ENCODE measurements at regions not wholly inside any gene's neighbourhood (a gene's known extent, or its start where the extent isn't known, plus 50 kb on each side); places are given as distances from the start of the nearest gene placed in this dataset.

DNA sequence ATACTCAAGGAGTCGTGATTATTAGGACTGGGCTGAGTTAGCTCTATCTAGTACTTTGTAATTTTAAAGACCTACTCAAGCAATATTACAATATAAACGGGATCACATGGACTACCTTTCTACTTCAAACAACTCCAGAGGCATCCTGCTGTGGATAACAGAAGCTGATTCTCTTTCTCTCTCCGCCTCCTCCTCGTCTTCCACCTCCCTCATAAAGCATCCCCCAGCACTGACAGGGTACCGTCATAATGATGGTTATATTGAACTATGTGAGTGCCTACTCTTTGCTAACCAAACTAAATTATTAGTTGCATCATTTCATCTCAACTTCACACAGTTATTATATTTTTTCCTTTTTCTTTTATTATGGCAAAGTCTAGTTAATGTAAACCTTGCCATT is 165.4 kb upstream of the FOXF1 start:
- Histone ChIP-seq H3K79me2 (ENCODE audit: low read length) (no peaks in the 10 kb centered on the region), H3K36me3 (ENCODE audit: low read depth, low read length) (no peaks in the 10 kb centered on the region), H3K4me2 (ENCODE audit: low read length) (no peak overlapping the region), H3K4me3 (ENCODE audit: low read length) (no peak overlapping the region), H3K9ac (ENCODE audit: low read length) (no peak overlapping the region), H2AFZ (ENCODE audit: low read length) (no peak overlapping the region), H3F3A (ENCODE audit: low read length, unreplicated experiment) (no peaks in the 10 kb centered on the region), H3K4me1 (ENCODE audit: insufficient read depth, low read length) (no peaks in the 10 kb centered on the region), H3K9me2 (replicated peaks; ENCODE audit: low read length) (no peaks in the 10 kb centered on the region), H4K20me1 (ENCODE audit: low read length) (no peaks in the 10 kb centered on the region), H3K27me3 (ENCODE audit: low read length) (peaks cover 64% of the 10 kb centered on the region), H3K27ac (ENCODE audit: low read length) (no peak overlapping the region), H3K9me3 (ENCODE audit: low read length) (no peaks in the 10 kb centered on the region)
- ChIA-PET POLR2A (ENCODE audit: unreplicated experiment) (no interaction called here), CTCF (no interaction called here)
- DNase-seq, result no peak
- TF ChIP-seq EZH2 (IDR thresholded peaks at IDR 0.05; ENCODE audit: low read length, unreplicated experiment) (no peak), EZH2phosphoT487 (IDR thresholded peaks at IDR 0.05; ENCODE audit: borderline replicate concordance, low read length) (no peak)
- TF ChIP-seq, protein P1, sequence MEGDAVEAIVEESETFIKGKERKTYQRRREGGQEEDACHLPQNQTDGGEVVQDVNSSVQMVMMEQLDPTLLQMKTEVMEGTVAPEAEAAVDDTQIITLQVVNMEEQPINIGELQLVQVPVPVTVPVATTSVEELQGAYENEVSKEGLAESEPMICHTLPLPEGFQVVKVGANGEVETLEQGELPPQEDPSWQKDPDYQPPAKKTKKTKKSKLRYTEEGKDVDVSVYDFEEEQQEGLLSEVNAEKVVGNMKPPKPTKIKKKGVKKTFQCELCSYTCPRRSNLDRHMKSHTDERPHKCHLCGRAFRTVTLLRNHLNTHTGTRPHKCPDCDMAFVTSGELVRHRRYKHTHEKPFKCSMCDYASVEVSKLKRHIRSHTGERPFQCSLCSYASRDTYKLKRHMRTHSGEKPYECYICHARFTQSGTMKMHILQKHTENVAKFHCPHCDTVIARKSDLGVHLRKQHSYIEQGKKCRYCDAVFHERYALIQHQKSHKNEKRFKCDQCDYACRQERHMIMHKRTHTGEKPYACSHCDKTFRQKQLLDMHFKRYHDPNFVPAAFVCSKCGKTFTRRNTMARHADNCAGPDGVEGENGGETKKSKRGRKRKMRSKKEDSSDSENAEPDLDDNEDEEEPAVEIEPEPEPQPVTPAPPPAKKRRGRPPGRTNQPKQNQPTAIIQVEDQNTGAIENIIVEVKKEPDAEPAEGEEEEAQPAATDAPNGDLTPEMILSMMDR (conservative IDR thresholded peaks at IDR 0.05; ENCODE audit: low read depth, low read length), result no peak
- intact Hi-C loops (cut with micrococcal nuclease), result no loop called here
- no peak for ATAC-seq
- no TSS peak for BruUV-seq (replicated peaks)

DNA sequence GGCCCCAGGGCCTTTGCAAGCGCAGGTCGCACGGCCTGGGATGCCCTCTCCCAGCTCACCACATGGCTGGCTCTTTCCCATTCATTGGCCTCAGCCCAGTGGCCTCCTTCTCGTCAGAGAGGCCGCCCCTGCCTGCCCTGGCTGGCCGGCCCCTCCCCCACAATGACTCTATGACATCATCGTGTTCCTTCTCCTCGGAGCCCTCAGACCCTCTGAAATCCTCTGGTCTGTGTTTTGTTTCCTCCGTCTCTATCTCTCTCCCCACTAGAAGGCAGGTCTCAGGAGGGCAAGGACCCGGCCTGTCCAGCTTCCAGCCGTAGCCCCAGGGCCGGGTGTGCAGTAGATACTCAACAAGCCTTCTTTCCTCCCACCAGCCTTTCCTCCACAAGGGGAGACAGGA is 164.8 kb upstream of the FOXF1 start:
- H3K9me3 ChIP-seq (ENCODE audit: low read length), result no peaks in the 10 kb centered on the region
- no peaks in the 10 kb centered on the region for H3K4me1 ChIP-seq (ENCODE audit: insufficient read depth, low read length)
- BruUV-seq (replicated peaks), result no TSS peak
- ChIA-PET POLR2A (ENCODE audit: unreplicated experiment) (no interaction called here), CTCF (no interaction called here)
- H3K4me3 ChIP-seq (ENCODE audit: low read length), result no peak overlapping the region
- no peaks in the 10 kb centered on the region for H3K79me2 ChIP-seq (ENCODE audit: low read length)
- intact Hi-C loops (cut with micrococcal nuclease), result no loop called here
- no peak overlapping the region for H3K9ac ChIP-seq (ENCODE audit: low read length)
- no peaks in the 10 kb centered on the region for H3K36me3 ChIP-seq (ENCODE audit: low read depth, low read length)
- no peak overlapping the region for H2AFZ ChIP-seq (ENCODE audit: low read length)
- H3K27ac ChIP-seq (ENCODE audit: low read length), result no peak overlapping the region
- no peak overlapping the region for H3K4me2 ChIP-seq (ENCODE audit: low read length)
- no peaks in the 10 kb centered on the region for H3K9me2 ChIP-seq (replicated peaks; ENCODE audit: low read length)
- H4K20me1 ChIP-seq (ENCODE audit: low read length), result no peaks in the 10 kb centered on the region
- DNase-seq (no peak), ATAC-seq (no peak)
- H3K27me3 ChIP-seq (ENCODE audit: low read length), result peaks cover 70% of the 10 kb centered on the region
- TF ChIP-seq EZH2phosphoT487 (IDR thresholded peaks at IDR 0.05; ENCODE audit: borderline replicate concordance, low read length) (no peak), EZH2 (IDR thresholded peaks at IDR 0.05; ENCODE audit: low read length, unreplicated experiment) (no peak)
- TF ChIP-seq, protein P1 (conservative IDR thresholded peaks at IDR 0.05; ENCODE audit: low read depth, low read length), result no peak
- no peaks in the 10 kb centered on the region for H3F3A ChIP-seq (ENCODE audit: low read length, unreplicated experiment)

DNA sequence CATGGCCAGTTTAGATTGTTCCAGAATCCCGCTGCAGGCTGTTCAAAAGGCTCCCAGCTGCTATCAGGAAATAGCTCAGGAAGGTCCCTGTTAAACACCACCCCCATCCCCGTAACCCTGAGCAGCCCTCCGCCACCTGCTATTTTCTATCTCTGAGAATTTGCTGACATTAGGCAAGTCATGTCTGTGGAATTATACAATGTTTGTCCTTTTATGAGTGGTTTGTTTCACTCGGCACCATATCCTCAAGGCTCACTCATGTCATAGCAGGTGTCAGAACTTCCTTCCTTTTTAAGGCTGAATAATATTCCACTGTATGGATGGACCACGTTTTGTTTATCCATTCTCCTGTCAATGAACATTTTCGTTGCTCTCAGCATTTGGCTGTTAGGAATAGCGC is 164.3 kb upstream of the FOXF1 start:
- H3F3A ChIP-seq (ENCODE audit: low read length, unreplicated experiment), result no peaks in the 10 kb centered on the region
- no peaks in the 10 kb centered on the region for H4K20me1 ChIP-seq (ENCODE audit: low read length)
- H3K4me1 ChIP-seq (ENCODE audit: insufficient read depth, low read length), result no peaks in the 10 kb centered on the region
- no peak overlapping the region for H3K4me2 ChIP-seq (ENCODE audit: low read length)
- H3K36me3 ChIP-seq (ENCODE audit: low read depth, low read length), result no peaks in the 10 kb centered on the region
- intact Hi-C loops (cut with micrococcal nuclease), result no loop called here
- ChIA-PET POLR2A (ENCODE audit: unreplicated experiment) (no interaction called here), CTCF (no interaction called here)
- H3K4me3 ChIP-seq (ENCODE audit: low read length), result no peak overlapping the region
- BruUV-seq (replicated peaks), result no TSS peak
- peaks cover 75% of the 10 kb centered on the region for H3K27me3 ChIP-seq (ENCODE audit: low read length)
- no peak overlapping the region for H3K27ac ChIP-seq (ENCODE audit: low read length)
- H2AFZ ChIP-seq (ENCODE audit: low read length), result no peak overlapping the region
- TF ChIP-seq EZH2phosphoT487 (IDR thresholded peaks at IDR 0.05; ENCODE audit: borderline replicate concordance, low read length) (no peak), EZH2 (IDR thresholded peaks at IDR 0.05; ENCODE audit: low read length, unreplicated experiment) (no peak)
- TF ChIP-seq, protein P1 (conservative IDR thresholded peaks at IDR 0.05; ENCODE audit: low read depth, low read length), result no peak
- no peak overlapping the region for H3K9ac ChIP-seq (ENCODE audit: low read length)
- H3K9me2 ChIP-seq (replicated peaks; ENCODE audit: low read length), result no peaks in the 10 kb centered on the region
- ATAC-seq (no peak), DNase-seq (no peak)
- no peaks in the 10 kb centered on the region for H3K79me2 ChIP-seq (ENCODE audit: low read length)
- no peaks in the 10 kb centered on the region for H3K9me3 ChIP-seq (ENCODE audit: low read length)

All from PC-3 (cell line).